ENCODE measurements at regions not wholly inside any gene's neighbourhood (a gene's known extent, or its start where the extent isn't known, plus 50 kb on each side); places are given as distances from the start of the nearest gene placed in this dataset.

GRCh38 chr4:161329852-161330251 is 833.9 kb downstream of the FSTL5 start:
- DNase-seq: no peak
- no TSS peak for BruUV-seq (replicated peaks)
- no peak for TF ChIP-seq CTCF (IDR thresholded peaks at IDR 0.05; ENCODE audit: unreplicated experiment)
- no peaks in the 10 kb centered on the region for H3K36me3 Mint-ChIP-seq (ENCODE audit: insufficient read depth, unreplicated experiment)
- no peak overlapping the region for H3K4me3 Mint-ChIP-seq (ENCODE audit: low read depth, unreplicated experiment)
- intact Hi-C loops (cut with micrococcal nuclease; ENCODE audit: unreplicated experiment): no loop called here
- no peak overlapping the region for H3K27ac Mint-ChIP-seq (ENCODE audit: unreplicated experiment)
- H3K27me3 Mint-ChIP-seq (ENCODE audit: unreplicated experiment): no peaks in the 10 kb centered on the region
- CTCF ChIA-PET: no interaction called here
- H3K4me1 Mint-ChIP-seq (ENCODE audit: low read depth, unreplicated experiment): no peaks in the 10 kb centered on the region
- no peaks in the 10 kb centered on the region for H3K9me3 Mint-ChIP-seq (ENCODE audit: low read depth, unreplicated experiment)

GRCh38 chr4:161321706-161322105 is 842.1 kb downstream of the FSTL5 start:
- CTCF ChIA-PET: no interaction called here
- no peak for TF ChIP-seq CTCF (IDR thresholded peaks at IDR 0.05; ENCODE audit: unreplicated experiment)
- Mint-ChIP-seq H3K9me3 (ENCODE audit: low read depth, unreplicated experiment) (no peaks in the 10 kb centered on the region), H3K36me3 (ENCODE audit: insufficient read depth, unreplicated experiment) (no peaks in the 10 kb centered on the region), H3K27ac (ENCODE audit: unreplicated experiment) (no peak overlapping the region), H3K4me1 (ENCODE audit: low read depth, unreplicated experiment) (no peaks in the 10 kb centered on the region), H3K4me3 (ENCODE audit: low read depth, unreplicated experiment) (no peak overlapping the region), H3K27me3 (ENCODE audit: unreplicated experiment) (no peaks in the 10 kb centered on the region)
- no peak for DNase-seq
- intact Hi-C loops (cut with micrococcal nuclease; ENCODE audit: unreplicated experiment): loop anchor here (5.0 kb wide), 1 partner anchor 96 kb away; no protein-coding TSS in a partner anchor
- no TSS peak for BruUV-seq (replicated peaks)

GRCh38 chr4:161320377-161320776 is 843.4 kb downstream of the FSTL5 start:
- intact Hi-C loops (cut with micrococcal nuclease; ENCODE audit: unreplicated experiment): loop anchor here (5.0 kb wide), 1 partner anchor 97 kb away; no protein-coding TSS in a partner anchor
- Mint-ChIP-seq H3K27ac (ENCODE audit: unreplicated experiment) (no peak overlapping the region), H3K27me3 (ENCODE audit: unreplicated experiment) (no peaks in the 10 kb centered on the region), H3K36me3 (ENCODE audit: insufficient read depth, unreplicated experiment) (no peaks in the 10 kb centered on the region), H3K9me3 (ENCODE audit: low read depth, unreplicated experiment) (no peaks in the 10 kb centered on the region), H3K4me3 (ENCODE audit: low read depth, unreplicated experiment) (no peak overlapping the region), H3K4me1 (ENCODE audit: low read depth, unreplicated experiment) (no peaks in the 10 kb centered on the region)
- peak; percentile 19 for DNase-seq
- TF ChIP-seq CTCF (IDR thresholded peaks at IDR 0.05; ENCODE audit: unreplicated experiment): peak; percentile 26
- CTCF ChIA-PET: no interaction called here
- no TSS peak for BruUV-seq (replicated peaks)

- CTCF ChIA-PET: no interaction called here
- Mint-ChIP-seq H3K4me3 (ENCODE audit: low read depth, unreplicated experiment) (no peak overlapping the region), H3K36me3 (ENCODE audit: insufficient read depth, unreplicated experiment) (no peaks in the 10 kb centered on the region), H3K27me3 (ENCODE audit: unreplicated experiment) (no peaks in the 10 kb centered on the region), H3K9me3 (ENCODE audit: low read depth, unreplicated experiment) (no peaks in the 10 kb centered on the region), H3K4me1 (ENCODE audit: low read depth, unreplicated experiment) (no peaks in the 10 kb centered on the region), H3K27ac (ENCODE audit: unreplicated experiment) (no peak overlapping the region)
- no peak for DNase-seq
- no TSS peak for BruUV-seq (replicated peaks)
- no peak for TF ChIP-seq CTCF (IDR thresholded peaks at IDR 0.05; ENCODE audit: unreplicated experiment)
- intact Hi-C loops (cut with micrococcal nuclease; ENCODE audit: unreplicated experiment): no loop called here
These were observed 846.8 kb downstream of the FSTL5 start for GRCh38 chr4:161317000-161317399.

Data from Calu3 (cell line).